NCI-H446 (cell line): ENCODE measurements at regions not wholly inside any gene's neighbourhood (a gene's known extent, or its start where the extent isn't known, plus 50 kb on each side); places are given as distances from the start of the nearest gene placed in this dataset.
"Not testable (repeated sequence)": the region's sequence is repeated elsewhere in the genome, so short reads cannot be mapped to it uniquely, and the experiment has no call there.

Experiments used
- DNase-seq, 2 experiments: peaks; one replicate each; lab custom pipeline; 2025; lab: John Stamatoyannopoulos, UW

DNA sequence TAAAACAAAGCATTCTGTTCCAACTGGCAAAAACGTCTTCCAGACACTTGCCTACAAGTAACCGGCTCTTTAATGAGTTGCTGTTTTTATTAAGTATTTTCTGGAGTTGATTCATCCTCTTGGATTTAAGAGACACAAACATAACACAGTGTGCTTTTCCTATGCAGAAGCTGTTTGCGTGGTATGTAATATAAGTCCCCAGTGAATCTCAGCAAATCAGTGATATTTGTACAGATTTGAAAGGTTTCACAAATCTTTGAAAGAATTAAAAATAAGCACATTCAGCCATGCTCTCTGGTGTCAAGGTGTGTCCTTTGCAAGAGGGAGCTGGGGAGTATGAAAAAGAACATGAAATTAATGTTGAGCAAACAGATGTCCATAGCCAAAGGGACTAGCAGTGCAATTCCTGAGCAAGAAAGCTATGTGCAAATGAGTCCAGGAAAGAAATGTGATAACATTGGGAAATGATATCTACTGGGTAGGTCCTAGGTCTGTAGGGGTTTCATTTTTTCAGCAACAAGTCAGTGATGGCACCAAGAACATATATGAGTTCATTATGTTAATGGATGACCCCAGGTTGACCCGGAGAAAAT is 170.1 kb upstream of the PHACTR1 start:
- no peak for DNase-seq

DNA sequence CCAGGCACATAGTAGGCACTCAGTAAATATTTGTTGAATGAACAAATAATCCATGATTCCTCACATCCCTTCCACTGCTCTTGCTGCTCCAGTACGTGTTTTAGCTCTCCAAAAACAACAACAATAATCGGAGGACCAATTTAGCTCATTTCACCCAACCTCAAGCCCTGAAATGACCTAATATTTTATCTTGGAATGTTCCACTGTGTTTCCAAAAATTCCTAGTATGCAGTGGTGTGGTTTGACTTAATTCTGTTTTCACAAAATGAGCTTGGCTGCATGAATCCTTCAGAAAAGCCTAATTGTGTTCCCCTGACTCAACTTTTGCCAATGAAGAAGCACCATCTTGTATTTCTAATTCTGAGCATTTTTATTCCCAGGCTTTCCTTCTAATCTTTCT is 168.0 kb upstream of the PHACTR1 start:
- DNase-seq: no peak

DNA sequence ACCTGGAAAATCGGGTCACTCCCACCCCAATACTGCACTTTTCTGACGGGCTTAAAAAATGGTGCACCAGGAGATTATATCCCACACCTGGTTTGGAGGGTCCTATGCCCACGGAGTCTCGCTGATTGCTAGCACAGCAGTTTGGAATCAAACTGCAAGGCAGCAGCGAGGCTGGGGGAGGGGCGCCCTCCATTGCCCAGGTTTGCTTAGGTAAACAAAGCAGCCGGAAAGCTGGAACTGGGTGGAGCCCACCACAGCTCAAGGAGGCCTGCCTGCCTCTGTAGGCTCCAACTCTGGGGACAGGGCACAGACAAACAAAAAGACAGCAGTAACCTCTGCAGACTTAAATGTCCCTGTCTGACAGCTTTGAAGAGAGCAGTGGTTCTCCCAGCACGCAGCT is 167.1 kb upstream of the PHACTR1 start:
- not testable (repeated sequence) for DNase-seq

DNA sequence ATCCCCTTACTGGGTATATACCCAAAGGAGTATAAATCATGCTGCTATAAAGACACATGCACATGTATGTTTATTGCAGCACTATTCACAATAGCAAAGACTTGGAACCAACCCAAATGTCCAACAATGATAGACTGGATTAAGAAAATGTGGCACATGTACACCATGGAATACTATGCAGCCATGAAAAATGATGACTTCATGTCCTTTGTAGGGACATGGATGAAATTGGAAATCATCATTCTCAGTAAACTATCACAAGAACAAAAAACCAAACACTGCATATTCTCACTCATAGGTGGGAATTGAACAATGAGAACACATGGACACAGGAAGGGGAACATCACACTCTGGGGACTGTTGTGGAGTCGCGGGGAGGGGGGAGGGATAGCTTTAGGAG is 161.7 kb upstream of the PHACTR1 start:
- not testable (repeated sequence) for DNase-seq

DNA sequence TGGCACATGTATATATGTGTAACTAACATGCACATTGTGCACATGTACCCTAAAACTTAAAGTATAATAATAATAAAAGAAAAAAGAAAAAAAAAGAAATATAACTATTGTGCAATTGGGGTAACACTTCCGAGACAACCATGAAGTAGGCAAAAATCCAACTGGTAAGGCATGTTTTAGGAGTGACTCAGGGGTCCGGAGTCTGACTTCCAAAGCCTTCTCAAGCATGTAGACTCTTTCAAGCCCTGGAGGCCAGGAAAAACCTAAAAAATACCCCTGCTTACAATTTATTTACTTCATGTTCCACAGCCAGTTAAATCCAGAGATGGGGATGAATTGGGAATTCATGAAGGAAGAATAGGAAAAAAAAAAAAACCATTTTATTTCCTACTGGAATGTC is 161.3 kb upstream of the PHACTR1 start:
- DNase-seq: no peak

DNA sequence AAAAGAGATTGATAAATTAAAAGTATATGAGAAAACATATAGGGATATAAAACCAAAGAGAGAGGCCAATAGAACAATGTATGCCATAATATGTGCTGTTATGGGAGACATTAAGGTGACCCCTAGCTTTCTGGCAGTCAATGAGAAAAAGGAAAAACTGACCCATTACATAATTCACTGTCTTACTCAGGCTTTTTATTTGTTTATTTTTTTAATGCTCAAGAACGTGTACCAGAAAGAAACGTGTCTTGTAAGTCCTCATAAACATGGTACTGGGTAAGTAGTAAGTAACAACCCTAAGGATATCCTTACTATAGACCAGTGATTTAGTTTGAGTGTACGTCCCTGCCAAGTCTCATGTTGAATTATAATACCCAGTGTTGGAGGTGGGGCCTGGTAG is 160.8 kb upstream of the PHACTR1 start:
- no peak for DNase-seq

DNA sequence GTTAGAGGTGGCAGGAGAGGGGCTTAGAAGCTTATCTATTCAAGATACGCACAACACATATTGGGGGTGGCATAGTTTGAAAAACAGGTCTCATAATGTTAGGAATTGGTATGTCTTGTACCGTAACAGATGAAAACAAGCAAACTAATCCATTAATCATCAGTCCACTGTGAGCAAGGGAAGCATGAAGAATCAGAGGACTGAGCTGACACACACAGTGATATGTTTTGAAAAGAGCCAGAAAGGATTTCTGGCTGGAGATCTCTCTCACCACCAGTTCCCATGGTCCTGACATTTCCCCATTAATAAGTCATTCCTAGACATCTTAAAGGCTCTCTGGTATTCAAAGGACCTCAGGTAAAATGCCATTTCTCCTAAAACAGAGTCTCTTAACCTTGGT is 158.8 kb upstream of the PHACTR1 start:
- DNase-seq: no peak

DNA sequence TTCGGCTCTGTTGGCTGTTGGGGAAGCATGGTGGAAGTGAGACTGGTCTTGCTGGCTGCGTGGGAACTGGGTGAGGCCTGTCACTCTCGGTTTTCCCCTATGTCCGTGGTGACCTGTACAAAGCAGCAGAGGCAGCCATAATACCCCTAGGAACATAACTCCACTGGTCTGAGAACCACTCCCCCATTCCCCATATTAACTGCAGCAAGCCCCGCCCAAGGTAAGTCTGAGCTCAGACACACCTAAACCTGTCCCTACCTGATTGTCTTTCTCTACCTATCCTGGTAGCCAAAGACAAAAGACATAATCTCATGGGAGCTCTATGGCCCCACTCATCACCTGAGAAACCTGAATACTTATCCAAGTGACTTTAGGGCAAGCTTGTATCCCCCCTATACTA is 156.3 kb upstream of the PHACTR1 start:
- no peak for DNase-seq

DNA sequence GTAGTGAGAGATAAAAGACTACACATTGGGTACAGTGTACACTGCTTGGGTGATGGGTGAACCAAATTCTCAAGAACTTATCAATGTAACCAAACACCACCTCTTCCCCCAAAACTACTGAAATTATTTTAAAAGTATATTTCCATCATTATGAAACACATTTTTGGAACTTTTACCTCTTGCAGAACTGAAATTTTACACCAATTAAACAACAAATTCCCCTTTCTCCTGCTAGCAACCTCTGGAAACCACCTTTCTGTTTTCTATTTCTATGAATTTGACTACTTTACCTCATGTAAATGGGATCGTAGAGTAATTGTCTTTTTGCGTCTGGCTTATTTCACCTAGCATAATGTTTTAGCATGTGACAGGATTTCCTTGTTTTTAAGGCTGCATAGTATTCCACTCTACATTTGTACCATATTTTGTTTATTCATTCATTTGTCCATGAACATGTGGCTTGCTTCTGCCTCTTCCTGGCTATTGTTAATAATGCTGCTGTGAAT is 149.9 kb upstream of the PHACTR1 start:
- no peak for DNase-seq

DNA sequence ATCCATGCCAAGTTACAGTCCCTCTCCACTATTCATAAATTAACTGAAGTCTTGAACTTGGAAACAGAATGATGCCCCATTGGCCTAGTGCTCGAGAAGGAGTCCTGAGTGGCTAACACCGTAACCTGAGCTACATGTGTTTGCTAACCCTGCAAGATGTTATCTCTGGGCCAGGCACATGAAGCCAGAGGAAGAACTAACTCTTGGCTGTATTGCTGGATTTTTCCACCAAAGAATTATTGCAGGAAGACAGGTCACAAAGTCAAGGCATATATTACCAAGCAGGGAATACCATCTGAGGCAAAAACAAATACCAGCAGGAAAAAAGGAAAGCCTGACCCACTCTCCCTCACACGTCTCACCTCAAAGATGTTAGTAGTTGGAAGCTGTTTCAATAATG is 148.9 kb upstream of the PHACTR1 start:
- no peak for DNase-seq

DNA sequence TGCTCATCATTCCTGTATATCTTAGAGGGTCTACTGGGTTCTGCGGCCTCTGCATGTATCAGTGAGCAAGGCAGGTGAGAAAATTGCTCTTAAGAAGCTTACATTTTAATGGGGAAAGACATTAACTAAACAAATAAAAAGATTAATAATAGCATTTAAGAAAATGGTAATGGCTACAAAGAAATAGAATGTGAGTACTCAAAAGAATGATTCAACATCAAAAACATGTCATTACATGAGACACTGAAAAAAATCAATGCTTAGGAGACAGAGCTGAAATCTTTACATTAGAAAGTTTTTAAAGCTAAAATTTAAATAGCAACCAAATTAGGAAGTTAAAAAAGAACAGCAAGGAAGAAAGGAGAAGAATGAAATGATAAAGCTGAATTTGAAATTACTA is 146.9 kb upstream of the PHACTR1 start:
- no peak for DNase-seq

DNA sequence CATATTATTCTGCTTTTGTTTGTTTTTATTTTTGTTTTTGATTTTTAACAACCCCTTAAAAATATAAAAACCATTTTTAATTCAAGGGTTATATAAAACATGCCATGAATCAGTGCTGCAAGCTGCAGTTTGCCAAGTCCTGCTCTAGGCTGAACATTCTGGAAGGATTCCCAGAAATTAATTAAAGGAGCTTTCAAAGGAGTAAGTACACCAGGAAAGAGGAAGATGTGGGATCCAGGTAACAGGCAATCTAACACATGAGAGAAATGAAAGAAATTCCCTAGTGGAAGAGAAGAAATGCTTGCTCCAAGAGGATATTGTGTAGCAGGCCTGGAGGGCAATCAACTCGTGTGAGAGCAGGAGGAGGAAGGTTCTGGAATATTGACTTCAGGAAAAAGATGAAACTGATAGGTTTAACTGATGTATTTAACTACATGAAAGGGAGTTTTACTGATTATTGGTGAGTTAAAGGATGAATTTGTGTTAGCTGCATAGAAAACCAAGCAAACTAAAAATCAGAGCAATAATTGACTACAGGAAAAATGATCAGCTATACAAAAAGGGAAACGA is 146.0 kb upstream of the PHACTR1 start:
- peak; percentile 32 to 69 for DNase-seq

DNA sequence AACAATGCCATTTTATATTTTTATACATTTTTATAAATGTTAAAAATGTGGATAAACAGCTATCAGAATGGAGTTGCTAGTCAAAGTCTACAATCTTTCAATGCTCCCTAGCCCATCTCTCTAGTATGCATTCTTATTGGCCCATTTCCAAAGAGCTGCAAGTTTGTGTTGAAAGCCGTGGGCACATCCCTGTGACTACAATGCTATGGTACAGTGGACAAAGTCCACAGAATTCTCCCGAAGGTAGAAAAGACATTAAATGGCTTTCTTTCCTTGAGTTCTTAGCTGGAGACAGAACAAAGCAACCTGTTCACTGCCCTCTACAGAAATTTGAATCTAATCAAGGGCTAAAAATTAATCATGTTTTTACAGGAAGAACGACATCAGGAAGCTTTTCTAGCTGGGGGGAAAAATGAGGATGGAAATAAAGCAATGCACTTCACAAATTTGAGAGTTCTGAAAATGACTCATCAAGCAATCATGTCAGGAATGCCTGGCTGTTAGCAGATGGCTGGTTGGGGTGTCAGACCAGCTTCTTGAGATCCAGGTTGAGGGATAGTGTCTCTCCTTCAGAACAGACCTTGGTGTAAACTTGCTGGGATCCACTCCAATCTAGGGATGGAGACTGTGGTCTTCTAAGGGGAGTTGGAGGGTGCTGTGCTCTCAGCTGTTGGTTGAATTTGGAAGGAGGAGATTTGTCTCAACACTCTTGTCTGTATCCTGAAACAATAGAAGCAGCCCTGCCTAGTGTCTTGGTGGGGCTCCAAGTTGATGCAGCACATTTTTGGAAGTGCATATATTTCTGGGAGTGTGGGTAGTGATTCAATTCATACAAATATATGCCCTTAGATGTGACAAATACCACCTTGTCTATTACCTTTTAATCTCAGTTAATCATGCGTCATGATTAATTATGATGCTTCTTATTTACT is 143.4 kb upstream of the PHACTR1 start:
- DNase-seq: peak in 1 of 2 experiments; percentile 52

DNA sequence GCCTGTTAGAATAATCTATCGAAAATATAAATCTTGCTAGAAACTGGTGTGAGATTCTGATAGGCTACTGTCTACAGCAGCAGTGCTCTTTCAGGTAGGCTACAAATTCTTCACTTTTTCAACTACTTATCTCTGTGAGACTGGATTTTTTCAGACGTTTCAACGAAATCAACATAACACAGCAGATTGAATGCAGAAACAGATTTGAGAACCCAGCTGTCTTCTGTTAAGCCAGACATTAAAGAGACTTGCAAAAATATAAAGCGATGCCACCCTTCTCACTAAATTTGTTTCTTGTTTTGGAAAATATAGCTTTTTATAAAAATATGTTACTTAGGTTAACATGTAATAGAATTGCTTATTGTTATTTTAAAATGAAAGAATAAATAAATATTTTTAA is 140.6 kb upstream of the PHACTR1 start:
- no peak for DNase-seq

DNA sequence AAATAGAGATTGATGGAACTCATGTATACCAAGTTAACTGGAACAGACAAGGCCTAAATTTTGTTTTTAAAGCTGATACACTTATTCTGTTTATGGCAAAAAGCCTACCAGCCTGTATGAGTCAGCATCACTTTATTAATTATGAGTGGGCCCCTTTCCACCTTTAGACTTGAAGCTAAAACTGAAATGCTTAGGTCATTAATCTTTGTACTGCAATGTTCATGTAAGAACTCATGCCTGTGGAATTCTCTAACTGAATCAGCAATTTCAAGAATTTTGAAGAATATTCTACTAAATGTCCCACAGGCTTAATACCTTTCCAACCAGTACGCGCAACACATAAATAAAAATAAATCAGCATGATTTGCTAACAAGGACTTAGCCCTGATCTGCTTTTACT is 140.2 kb upstream of the PHACTR1 start:
- no peak for DNase-seq

DNA sequence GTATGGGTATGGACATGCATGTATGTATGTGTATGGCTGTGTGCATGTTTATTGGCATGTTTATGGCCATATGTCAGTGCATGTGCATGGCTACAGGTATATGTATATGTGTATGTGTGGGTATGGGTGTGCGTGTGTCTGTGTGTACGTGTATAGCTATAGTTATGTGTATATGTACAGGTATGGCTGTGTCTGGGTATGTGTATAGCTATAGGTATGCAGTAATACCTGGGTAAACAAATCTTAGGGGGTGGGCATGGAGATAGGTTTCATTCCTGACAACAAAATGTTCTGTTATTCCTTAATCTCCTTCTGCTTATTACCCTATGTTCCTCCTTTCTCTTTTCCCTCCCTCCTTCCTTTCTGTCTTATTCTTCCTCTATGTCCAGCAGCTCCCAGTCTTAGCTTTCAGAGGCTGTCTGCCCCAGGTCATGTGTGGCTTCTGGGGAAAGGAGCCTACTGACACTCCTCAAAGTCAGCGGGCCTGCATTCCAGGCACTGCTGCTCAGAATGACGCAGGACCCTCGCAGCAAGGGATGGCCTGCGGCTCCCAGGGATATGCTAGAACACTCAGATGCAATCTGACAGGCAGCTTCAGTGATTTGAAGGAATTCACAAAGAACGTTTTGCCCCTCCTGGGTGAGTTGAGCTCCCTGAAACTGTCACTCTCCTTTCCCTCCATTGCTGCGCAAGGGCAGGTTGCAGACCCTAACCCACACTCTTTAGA is 139.3 kb upstream of the PHACTR1 start:
- no peak for DNase-seq

DNA sequence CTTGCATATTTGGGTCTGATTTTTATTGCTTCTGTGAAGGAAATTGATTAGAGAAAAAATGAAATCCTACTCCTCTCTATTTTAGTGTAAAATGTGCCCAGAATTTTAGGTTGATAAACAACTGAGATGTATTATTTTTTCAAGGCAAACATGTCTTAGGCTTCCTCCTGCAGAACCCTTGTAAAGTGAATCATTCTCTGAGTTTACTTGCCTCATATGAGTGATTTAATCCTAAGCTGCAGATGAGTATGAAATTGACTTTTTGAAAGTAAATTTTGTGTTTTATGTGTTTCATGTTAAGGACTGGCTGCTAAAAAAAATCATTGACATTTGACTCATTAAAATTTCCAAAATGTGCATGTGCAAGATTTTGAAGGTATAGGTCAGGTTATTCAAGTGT is 138.5 kb upstream of the PHACTR1 start:
- no peak for DNase-seq

DNA sequence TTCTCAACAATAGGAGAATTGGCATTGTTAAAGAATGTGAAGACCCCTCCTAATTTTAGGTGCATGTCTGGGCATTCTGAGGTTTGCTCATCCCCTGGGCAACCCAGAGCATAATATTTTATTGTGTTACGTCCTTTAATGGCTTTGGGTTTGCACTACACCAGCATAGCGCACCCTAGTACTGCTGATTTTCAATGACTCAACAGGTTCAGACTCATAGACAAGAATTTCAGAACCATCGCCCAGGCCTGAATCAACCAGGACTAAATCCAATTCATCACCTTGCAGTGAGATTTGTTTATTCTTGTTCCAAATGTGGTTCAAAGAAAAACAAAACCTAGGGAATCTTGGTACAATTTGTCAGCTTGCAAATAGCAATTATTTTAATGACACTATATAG is 137.8 kb upstream of the PHACTR1 start:
- no peak for DNase-seq

DNA sequence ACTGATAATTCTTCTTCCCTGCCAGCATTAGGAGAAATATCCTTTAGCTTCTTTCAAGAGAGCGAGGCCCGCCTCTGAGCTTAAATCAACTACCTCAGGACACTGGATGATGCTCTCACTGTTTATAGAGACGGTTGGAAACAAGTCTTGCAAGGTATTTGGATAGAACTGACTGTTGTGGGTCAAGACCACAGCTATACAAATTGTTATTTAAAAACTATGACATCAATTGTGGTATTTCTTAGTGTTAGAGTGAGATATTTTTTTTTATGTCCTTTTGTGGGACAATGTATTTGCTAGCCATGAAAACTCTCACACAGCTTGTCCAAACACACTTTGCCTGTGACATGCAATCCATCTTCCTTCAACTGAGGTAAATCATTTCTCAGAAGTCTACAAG is 136.3 kb upstream of the PHACTR1 start:
- no peak for DNase-seq

DNA sequence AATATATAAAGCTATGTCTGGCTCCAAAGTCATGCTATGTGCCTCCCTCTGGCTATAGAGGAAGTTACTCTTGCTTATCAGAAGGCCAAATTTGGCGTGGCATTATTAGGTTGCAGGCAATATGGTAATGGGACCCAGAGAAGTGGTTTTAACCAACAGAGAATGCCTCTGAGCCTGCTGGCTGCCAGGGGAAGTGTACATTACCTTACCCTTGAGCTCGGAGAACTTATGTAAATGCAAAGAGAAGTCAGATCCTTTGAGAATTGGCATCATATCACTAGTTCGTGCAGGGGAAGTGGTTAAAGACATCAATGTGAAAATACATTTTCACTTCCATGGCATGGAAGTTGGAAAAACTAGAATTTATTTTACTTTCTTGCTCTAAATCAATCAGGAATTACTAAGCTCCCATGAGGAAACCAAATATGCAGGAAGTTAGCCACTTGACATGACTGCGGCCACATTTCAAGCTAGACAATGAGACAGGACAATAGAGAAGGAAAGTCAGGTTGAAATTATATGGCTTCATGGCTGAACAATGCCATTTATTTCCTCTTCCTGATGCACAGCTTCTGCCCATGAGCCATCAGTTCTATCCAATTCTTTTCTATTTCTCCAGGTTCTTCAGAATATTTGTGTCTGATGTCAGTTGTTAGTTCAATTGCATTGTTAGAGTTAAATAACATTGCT is 134.0 kb upstream of the PHACTR1 start:
- DNase-seq: no peak

DNA sequence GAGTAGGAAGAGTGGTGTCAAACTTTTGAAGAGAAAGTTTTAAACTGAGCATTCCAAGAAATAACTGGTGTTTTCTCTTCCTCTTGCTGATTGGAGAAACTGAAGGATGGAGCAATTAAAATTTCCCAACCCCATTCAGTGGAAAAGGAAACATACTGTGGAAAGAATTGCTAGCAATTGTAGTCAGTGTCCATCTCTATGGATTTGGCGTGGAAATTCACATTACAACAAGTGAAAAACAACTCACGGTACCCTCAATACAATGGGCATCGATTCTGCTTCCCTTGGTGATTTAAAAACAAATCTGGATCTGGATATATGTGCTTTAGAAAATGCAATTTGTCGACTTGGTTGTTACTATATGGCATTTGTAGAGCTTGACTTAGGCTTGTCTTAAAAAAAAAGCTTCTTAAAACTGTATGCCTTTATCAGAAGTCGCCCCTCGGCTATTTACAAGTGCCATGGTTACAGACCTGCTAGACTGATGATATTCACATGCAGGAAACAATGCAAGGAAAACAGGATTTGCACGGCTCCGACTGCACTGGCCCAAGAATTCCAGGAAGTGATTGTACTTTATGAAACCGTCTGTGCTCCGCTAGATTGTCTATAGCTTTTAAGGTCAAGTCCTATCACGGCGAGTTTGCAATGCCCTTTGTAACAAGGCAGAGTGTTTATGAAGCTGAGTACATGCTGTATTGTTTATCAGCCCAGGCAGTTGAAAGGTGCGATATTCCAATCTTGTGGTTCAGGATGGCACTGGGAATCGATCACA is 131.7 kb upstream of the PHACTR1 start:
- no peak for DNase-seq
